A172 (cell line): ENCODE measurements at regions not wholly inside any gene's neighbourhood (a gene's known extent, or its start where the extent isn't known, plus 50 kb on each side); places are given as distances from the start of the nearest gene placed in this dataset.
"Not testable (repeated sequence)": the region's sequence is repeated elsewhere in the genome, so short reads cannot be mapped to it uniquely, and the experiment has no call there.

Experiments used
- DNase-seq: peaks from one replicate; pipeline ENCODE4 v3.0.0-alpha.2; 2015; ENCODE audit warnings: low spot score

DNA sequence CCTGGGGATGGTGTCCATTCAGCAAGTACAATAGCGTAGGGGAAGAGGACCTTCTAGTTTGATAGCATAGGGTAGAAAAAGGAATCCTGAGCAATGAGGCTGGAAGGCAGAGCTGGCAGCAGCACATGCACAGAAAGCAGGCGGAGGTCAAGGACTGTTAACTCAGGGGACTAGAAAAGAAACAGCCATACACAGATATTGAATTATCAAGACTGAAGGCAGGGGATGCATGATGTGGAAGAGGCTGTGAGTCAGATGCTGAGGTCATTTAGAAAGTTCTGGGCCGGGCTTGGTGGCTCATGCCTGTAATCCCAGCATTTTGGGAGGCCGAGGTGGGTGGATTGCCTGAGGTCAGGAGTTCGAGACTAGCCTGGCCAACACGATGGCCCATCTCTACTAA lies 65.6 kb downstream of the OPTC start:
- peak; percentile 68 for DNase-seq

DNA sequence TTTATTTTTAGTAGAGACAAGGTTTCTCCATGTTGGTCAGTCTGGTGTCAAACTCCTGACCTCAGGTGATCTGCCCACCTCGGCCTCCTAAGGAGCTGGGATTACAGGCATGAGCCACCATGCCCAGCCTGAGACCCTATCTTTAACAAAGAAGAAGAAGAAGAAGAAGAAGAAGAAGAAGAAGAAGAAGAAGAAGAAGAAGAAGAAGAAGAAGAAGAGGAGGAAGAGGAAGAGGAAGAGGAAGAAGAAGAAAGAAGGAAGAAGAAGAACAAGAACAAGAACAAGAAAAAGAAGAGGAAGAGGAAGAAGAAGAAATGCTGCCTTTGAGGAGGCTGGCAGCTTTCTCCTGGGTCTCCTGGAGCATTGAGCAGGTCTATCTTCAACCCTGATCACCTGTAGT lies 64.9 kb upstream of the ATP2B4 start:
- DNase-seq: not testable (repeated sequence)

DNA sequence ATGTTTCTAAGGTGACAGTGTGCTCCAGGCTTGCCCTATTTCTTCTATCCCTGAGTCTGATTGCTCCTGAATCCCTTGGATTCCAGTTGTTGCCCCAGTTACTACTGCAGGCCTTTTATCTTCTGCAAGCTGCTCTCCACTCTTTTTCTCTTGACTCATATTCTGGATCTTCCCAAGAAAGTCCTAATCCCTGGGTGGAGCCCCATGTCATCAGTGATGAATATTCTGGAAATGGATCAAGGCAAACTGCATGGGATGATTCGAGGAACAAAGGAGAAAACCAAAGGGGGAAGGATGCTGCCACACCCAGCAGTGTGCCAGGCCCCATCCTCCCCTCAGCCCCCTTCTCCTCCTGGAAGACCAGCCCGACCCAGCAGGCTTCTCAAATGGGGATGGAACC lies 63.3 kb upstream of the ATP2B4 start:
- DNase-seq: peak; percentile 61

DNA sequence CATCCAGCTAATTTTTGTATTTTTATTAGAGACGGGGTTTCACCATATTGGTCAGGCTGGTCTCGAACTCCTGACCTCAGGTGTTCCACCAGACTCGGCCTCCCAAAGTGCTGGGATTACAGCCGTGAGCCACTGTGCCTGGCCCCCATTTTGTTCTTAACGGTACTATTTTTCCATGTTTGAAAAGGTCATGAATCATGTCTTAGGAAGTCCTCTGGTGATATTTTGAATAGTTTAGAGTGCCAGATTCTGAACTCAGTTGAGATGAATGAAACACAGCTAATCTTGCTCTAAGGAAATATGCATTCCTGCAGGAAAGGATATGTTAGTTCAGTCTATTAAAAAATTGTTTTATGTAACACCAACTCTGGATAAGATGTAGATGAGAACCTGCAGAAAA lies 62.6 kb upstream of the ATP2B4 start:
- no peak for DNase-seq

DNA sequence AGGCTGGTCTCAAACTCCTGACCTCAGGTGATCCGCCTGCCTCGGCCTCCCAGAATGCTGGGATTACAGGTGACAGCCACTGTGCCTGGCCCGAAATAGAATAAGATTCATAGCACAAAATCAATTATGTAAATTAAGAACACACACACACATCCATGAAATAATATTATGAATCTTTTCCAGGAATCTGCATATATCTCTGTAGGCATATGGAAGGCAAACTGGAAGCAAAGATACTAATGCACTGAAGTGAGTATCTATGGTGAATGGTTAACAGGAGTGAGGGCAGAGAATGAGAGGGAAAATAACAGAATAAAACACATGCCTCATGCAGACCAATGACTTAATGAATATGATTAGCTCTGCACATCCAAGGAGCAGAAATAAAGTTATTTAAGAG lies 61.6 kb upstream of the ATP2B4 start:
- no peak for DNase-seq

DNA sequence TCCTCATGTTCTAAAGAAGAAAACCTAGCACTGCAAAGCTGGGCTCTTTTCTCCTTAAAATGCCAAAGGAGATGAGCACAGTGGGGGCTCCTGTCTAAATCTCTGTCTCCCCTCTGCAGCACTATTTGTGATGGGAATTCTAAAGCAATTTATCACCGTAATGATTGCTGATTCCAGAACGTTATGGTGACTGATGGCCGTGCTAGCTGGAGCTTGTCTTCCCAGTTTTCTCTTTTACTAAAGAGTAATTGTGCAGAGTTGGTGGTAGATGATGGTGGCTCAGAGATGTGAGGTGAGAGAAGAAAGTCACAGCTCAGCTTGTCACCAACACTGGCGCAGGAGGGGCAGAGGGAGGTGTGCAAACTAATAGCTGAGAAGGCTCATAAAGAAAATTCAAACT lies 60.7 kb upstream of the ATP2B4 start:
- DNase-seq: no peak

DNA sequence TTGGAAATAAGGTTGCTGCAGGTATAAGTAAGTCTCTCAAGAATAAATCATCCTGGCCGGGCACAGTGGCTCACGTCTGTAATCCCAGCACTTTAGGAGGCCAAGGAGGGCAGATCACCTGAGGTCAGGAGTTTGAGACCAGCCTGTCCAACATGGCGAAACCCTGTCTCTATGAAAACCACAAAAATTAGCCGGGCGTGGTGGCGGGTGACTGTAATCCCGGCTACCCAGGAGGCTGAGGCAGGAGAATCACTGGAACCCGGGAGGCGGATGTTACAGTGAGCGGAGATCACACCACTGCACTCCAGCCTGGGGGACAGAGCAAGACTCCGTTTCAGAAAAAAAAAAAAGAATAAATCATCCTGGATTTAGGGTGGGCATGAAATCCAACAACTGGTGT lies 59.7 kb upstream of the ATP2B4 start:
- not testable (repeated sequence) for DNase-seq

DNA sequence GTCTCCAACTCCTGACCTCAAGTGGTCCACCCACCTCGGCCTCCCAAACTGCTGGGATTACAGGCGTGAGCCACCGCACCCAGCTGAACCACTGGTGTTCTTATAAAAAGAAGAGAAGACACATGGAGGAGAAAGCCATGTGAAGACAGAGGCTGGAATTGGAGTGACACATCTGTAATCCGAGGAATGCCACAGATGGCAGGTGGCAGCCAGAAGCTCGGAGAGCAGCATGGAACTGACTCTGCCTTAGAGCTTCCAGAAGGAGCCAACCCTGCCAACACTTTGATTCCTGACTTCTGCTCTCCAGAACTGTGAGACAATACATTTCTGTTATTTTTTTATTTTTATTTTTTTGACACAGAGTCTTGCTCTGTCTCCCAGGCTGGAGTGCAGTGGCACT lies 59.0 kb upstream of the ATP2B4 start:
- no peak for DNase-seq

DNA sequence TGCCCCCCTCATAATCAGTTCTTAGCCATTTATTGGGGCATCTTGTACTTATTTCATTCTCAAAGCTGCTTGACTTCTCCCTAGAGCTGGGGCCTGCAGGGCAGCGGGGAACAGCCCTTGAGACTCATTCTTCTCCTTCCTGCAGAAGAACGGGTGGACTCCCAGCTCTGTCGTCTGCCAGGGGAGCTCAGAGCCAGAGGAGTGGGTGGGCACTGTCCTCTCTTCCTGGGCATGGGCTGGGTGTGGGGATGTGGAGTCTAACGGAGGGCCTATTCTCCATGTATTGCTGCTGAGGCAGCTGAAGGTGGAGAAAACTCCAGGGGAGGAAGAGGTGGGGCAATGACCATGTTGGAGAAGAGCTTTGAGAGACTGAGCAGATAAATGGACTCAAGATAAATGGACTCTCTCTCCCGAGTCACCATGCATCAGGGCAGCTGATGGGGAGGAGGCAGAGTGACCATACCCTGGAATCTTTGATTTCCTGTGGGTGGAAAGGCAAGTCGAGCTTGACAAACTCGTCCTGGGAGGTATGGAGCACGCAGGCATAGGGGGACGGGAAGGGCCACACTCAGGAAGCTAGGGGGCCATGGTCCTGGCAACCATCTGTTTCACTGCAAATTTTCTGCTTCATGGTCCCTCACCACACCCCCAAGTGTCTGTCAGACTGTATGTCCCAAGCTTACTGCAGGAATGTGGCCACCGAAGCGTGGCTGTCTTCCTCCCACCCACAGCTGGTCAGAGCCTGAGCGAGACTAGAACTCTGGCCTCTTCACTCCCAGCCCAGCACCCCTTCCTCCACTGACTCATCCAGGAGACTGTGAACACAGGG lies 56.9 kb upstream of the ATP2B4 start:
- peak; percentile 79 for DNase-seq

DNA sequence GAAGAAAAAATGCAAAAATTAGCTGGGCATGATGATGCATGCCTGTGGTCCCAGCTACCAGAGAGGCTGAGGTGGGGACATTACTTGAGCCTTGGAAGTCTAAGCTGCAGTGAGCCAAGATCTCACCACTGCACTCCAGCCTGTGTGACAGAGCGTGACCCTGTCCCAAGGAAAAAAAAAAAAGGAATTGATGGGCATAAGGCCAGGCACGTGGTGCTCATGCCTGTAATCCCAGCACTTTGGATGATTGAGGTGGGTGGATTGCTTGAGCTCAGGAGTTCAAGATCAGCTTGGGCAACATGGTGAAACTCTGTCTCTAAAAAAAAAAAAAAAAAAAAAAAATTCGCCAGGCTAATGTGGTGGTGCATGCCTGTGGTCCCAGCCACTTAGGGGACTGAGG lies 55.8 kb upstream of the ATP2B4 start:
- no peak for DNase-seq

DNA sequence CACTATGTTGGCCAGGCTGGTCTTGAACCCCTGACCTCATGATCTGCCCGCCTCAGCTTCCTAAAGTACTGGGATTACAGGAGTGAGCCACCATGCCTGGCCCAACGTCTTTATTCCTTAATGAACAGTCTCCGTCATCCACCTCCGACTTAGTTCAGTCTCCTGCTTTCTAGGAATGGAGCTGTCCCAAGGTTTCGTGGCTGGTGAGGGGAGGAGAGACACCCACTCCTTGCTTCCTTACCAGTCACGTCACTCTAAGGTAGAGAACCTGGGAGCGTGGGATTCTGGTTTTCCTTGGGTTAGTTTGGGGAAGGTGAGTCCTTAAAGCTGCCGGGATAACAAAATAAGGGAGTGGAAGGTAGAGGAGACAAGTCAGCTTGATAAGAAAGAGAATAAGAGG lies 55.0 kb upstream of the ATP2B4 start:
- DNase-seq: no peak

DNA sequence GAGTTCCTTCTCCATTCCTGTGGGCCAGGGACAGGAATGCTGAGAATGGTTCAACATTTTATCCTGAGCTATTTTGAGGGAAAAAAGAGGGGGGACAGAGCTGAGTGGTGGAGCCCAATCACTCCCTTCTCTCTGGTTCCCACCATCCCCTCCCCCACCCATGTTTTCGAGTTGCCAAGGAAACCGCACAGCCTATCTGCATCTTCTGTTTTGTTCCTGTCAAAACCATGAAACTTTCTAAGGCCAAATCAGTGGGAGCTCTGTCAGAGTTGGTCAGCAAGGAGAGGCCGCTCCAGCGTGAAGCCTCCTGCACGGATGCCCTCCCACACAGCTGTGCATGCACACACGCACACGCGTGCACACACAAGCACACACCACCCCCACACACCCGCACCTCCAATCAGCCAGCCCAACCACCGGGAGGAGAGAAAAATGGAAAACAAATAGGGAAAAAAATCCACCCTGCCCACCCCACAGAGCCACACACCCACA lies 54.5 kb upstream of the ATP2B4 start:
- no peak for DNase-seq

DNA sequence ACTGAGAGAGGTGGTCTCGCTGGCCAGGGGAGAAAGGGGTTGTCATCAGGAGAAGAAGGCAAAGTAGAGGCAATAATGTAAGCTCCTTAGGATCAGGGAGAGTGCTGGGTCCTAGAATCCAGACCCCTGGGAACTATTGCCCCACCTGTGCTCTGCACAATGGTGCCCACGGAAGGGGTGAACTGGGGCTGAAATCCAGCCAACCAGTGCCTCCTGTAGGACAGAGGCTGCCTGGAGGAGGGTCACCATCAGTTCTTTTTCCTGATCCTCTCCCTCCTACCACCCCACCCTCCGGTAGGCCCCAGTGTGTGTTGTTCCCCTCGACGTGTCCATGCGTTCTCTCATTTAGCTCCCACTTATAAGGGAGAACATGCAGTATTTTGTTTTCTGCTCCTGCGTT lies 52.9 kb upstream of the ATP2B4 start:
- DNase-seq: no peak
